ENCODE measurements at regions not wholly inside any gene's neighbourhood (a gene's known extent, or its start where the extent isn't known, plus 50 kb on each side); places are given as distances from the start of the nearest gene placed in this dataset.
"Not testable (repeated sequence)": the region's sequence is repeated elsewhere in the genome, so short reads cannot be mapped to it uniquely, and the experiment has no call there.

GRCh38 chr10:20593649-20594048, 303.5 kb downstream of the NEBL start:
- Histone ChIP-seq H3K4me1 (ENCODE audit: control insufficient read depth, insufficient read depth, low read length, poor library complexity, severe bottlenecking) (peaks cover 10% of the 10 kb centered on the region), H3K36me3 (ENCODE audit: control insufficient read depth, insufficient read depth, low read length) (no peaks in the 10 kb centered on the region), H3K4me3 (ENCODE audit: extremely low read depth, insufficient read depth, low read length, poor library complexity, severe bottlenecking) (no peak overlapping the region), H3K27ac (ENCODE audit: low read depth, low read length, severe bottlenecking) (no peak overlapping the region), H3K9me3 (ENCODE audit: control insufficient read depth, low read length) (no peaks in the 10 kb centered on the region)
- 78 to 100% methylated on average over 2 to 3 of the region's 3 CpGs for WGBS, 2 experiments (ENCODE audit: insufficient coverage in 2 of 2)

GRCh38 chr10:20582041-20582440, 315.1 kb downstream of the NEBL start:
- 89 to 100% methylated on average over 1 of the region's 1 CpG for WGBS, 2 experiments (ENCODE audit: insufficient coverage in 2 of 2)
- no peaks in the 10 kb centered on the region for H3K36me3 ChIP-seq (ENCODE audit: control insufficient read depth, insufficient read depth, low read length)
- no peak overlapping the region for H3K27ac ChIP-seq (ENCODE audit: low read depth, low read length, severe bottlenecking)
- H3K9me3 ChIP-seq (ENCODE audit: control insufficient read depth, low read length) = peaks cover 14% of the 10 kb centered on the region
- no peak overlapping the region for H3K4me3 ChIP-seq (ENCODE audit: extremely low read depth, insufficient read depth, low read length, poor library complexity, severe bottlenecking)
- H3K4me1 ChIP-seq (ENCODE audit: control insufficient read depth, insufficient read depth, low read length, poor library complexity, severe bottlenecking) = no peaks in the 10 kb centered on the region

- Histone ChIP-seq H3K9me3 (ENCODE audit: control insufficient read depth, low read length) (no peaks in the 10 kb centered on the region), H3K4me1 (ENCODE audit: control insufficient read depth, insufficient read depth, low read length, poor library complexity, severe bottlenecking) (no peaks in the 10 kb centered on the region), H3K4me3 (ENCODE audit: extremely low read depth, insufficient read depth, low read length, poor library complexity, severe bottlenecking) (no peak overlapping the region), H3K36me3 (ENCODE audit: control insufficient read depth, insufficient read depth, low read length) (no peaks in the 10 kb centered on the region), H3K27ac (ENCODE audit: low read depth, low read length, severe bottlenecking) (no peak overlapping the region)
- WGBS, 2 experiments (ENCODE audit: insufficient coverage in 2 of 2) = 100% methylated on average over 1 of the region's 2 CpGs; no CpG with 5 or more reads in 1 of the 2 experiments
Observed at GRCh38 chr10:20573924-20574323, 323.2 kb downstream of the NEBL start.

- not testable (repeated sequence) for H3K4me1 ChIP-seq (ENCODE audit: control insufficient read depth, insufficient read depth, low read length, poor library complexity, severe bottlenecking); H3K36me3 ChIP-seq (ENCODE audit: control insufficient read depth, insufficient read depth, low read length)
- 85 to 92% methylated on average over 5 to 7 of the region's 7 CpGs for WGBS, 2 experiments (ENCODE audit: insufficient coverage in 2 of 2)
Observed at GRCh38 chr10:20555990-20556389, 341.1 kb downstream of the NEBL start.

GRCh38 chr10:20552382-20552781, 344.7 kb downstream of the NEBL start:
- Histone ChIP-seq H3K36me3 (ENCODE audit: control insufficient read depth, insufficient read depth, low read length) (no peaks in the 10 kb centered on the region), H3K4me3 (ENCODE audit: extremely low read depth, insufficient read depth, low read length, poor library complexity, severe bottlenecking) (no peak overlapping the region), H3K27ac (ENCODE audit: low read depth, low read length, severe bottlenecking) (no peak overlapping the region), H3K9me3 (ENCODE audit: control insufficient read depth, low read length) (no peaks in the 10 kb centered on the region), H3K4me1 (ENCODE audit: control insufficient read depth, insufficient read depth, low read length, poor library complexity, severe bottlenecking) (no peaks in the 10 kb centered on the region)
- WGBS, 2 experiments (ENCODE audit: insufficient coverage in 2 of 2) = no CpG with 5 or more reads among the region's 3 CpGs

More at GRCh38 chr10:20555990-20556389, 341.1 kb downstream of the NEBL start:
- H3K9me3 ChIP-seq (ENCODE audit: control insufficient read depth, low read length); H3K27ac ChIP-seq (ENCODE audit: low read depth, low read length, severe bottlenecking); H3K4me3 ChIP-seq (ENCODE audit: extremely low read depth, insufficient read depth, low read length, poor library complexity, severe bottlenecking): not testable (repeated sequence)

- Histone ChIP-seq H3K4me1 (ENCODE audit: control insufficient read depth, insufficient read depth, low read length, poor library complexity, severe bottlenecking) (no peaks in the 10 kb centered on the region), H3K36me3 (ENCODE audit: control insufficient read depth, insufficient read depth, low read length) (no peaks in the 10 kb centered on the region), H3K4me3 (ENCODE audit: extremely low read depth, insufficient read depth, low read length, poor library complexity, severe bottlenecking) (no peak overlapping the region), H3K9me3 (ENCODE audit: control insufficient read depth, low read length) (no peaks in the 10 kb centered on the region), H3K27ac (ENCODE audit: low read depth, low read length, severe bottlenecking) (no peak overlapping the region)
- 100% methylated on average over 1 of the region's 2 CpGs for WGBS, 2 experiments (ENCODE audit: insufficient coverage in 2 of 2)
Observed at GRCh38 chr10:20551761-20552160, 345.4 kb downstream of the NEBL start.

- H3K36me3 ChIP-seq (ENCODE audit: control insufficient read depth, insufficient read depth, low read length) = no peaks in the 10 kb centered on the region
- WGBS, 2 experiments (ENCODE audit: insufficient coverage in 2 of 2) = 72 to 85% methylated on average over 2 to 5 of the region's 7 CpGs
- no peak overlapping the region for H3K4me3 ChIP-seq (ENCODE audit: extremely low read depth, insufficient read depth, low read length, poor library complexity, severe bottlenecking)
- H3K4me1 ChIP-seq (ENCODE audit: control insufficient read depth, insufficient read depth, low read length, poor library complexity, severe bottlenecking) = no peaks in the 10 kb centered on the region
- no peaks in the 10 kb centered on the region for H3K9me3 ChIP-seq (ENCODE audit: control insufficient read depth, low read length)
- no peak overlapping the region for H3K27ac ChIP-seq (ENCODE audit: low read depth, low read length, severe bottlenecking)
Observed at GRCh38 chr10:20535897-20536881, 360.9 kb downstream of the NEBL start.

- 79 to 82% methylated on average over 7 to 11 of the region's 20 CpGs for WGBS, 2 experiments (ENCODE audit: insufficient coverage in 2 of 2)
- not testable (repeated sequence) for H3K9me3 ChIP-seq (ENCODE audit: control insufficient read depth, low read length); H3K4me3 ChIP-seq (ENCODE audit: extremely low read depth, insufficient read depth, low read length, poor library complexity, severe bottlenecking); H3K36me3 ChIP-seq (ENCODE audit: control insufficient read depth, insufficient read depth, low read length); H3K4me1 ChIP-seq (ENCODE audit: control insufficient read depth, insufficient read depth, low read length, poor library complexity, severe bottlenecking); H3K27ac ChIP-seq (ENCODE audit: low read depth, low read length, severe bottlenecking)
Observed at GRCh38 chr10:20531241-20531883, 365.7 kb downstream of the NEBL start.

GRCh38 chr10:20521186-20521585, 375.9 kb downstream of the NEBL start:
- 84 to 88% methylated on average over 2 of the region's 5 CpGs for WGBS, 2 experiments (ENCODE audit: insufficient coverage in 2 of 2)
- Histone ChIP-seq H3K4me3 (ENCODE audit: extremely low read depth, insufficient read depth, low read length, poor library complexity, severe bottlenecking) (no peak overlapping the region), H3K27ac (ENCODE audit: low read depth, low read length, severe bottlenecking) (no peak overlapping the region), H3K9me3 (ENCODE audit: control insufficient read depth, low read length) (no peaks in the 10 kb centered on the region), H3K36me3 (ENCODE audit: control insufficient read depth, insufficient read depth, low read length) (no peaks in the 10 kb centered on the region), H3K4me1 (ENCODE audit: control insufficient read depth, insufficient read depth, low read length, poor library complexity, severe bottlenecking) (no peaks in the 10 kb centered on the region)

GRCh38 chr10:20515654-20516053, 381.5 kb downstream of the NEBL start:
- Histone ChIP-seq H3K9me3 (ENCODE audit: control insufficient read depth, low read length) (no peaks in the 10 kb centered on the region), H3K4me1 (ENCODE audit: control insufficient read depth, insufficient read depth, low read length, poor library complexity, severe bottlenecking) (no peaks in the 10 kb centered on the region), H3K27ac (ENCODE audit: low read depth, low read length, severe bottlenecking) (no peak overlapping the region), H3K36me3 (ENCODE audit: control insufficient read depth, insufficient read depth, low read length) (no peaks in the 10 kb centered on the region), H3K4me3 (ENCODE audit: extremely low read depth, insufficient read depth, low read length, poor library complexity, severe bottlenecking) (no peak overlapping the region)
- 100% methylated on average over 1 of the region's 3 CpGs for WGBS, 2 experiments (ENCODE audit: insufficient coverage in 2 of 2)

- Histone ChIP-seq H3K4me1 (ENCODE audit: control insufficient read depth, insufficient read depth, low read length, poor library complexity, severe bottlenecking) (no peaks in the 10 kb centered on the region), H3K36me3 (ENCODE audit: control insufficient read depth, insufficient read depth, low read length) (no peaks in the 10 kb centered on the region), H3K4me3 (ENCODE audit: extremely low read depth, insufficient read depth, low read length, poor library complexity, severe bottlenecking) (no peak overlapping the region), H3K9me3 (ENCODE audit: control insufficient read depth, low read length) (no peaks in the 10 kb centered on the region), H3K27ac (ENCODE audit: low read depth, low read length, severe bottlenecking) (no peak overlapping the region)
- 89 to 100% methylated on average over 3 to 4 of the region's 8 CpGs for WGBS, 2 experiments (ENCODE audit: insufficient coverage in 2 of 2)
Observed at GRCh38 chr10:20512631-20513030, 384.5 kb downstream of the NEBL start.
